H1 (cell line): ENCODE measurements at regions not wholly inside any gene's neighbourhood (a gene's known extent, or its start where the extent isn't known, plus 50 kb on each side); places are given as distances from the start of the nearest gene placed in this dataset.

ENCODE experiments used
- CTCF ChIA-PET: fragments of 300-600 bp; sonication (Branson Sonifier 250); formaldehyde crosslinking; loops from one replicate; lab custom pipeline; 2021; ENCODE audit not compliant: partially characterized antibody; lab: Charles Lee
- POLR2A ChIA-PET: fragments of 300-600 bp; sonication (Branson Sonifier 250); formaldehyde crosslinking; loops from one replicate; lab custom pipeline; 2021; ENCODE audit warnings: inconsistent platforms; ENCODE audit not compliant: partially characterized antibody; lab: Charles Lee
- DNase-seq, 2 experiments: peaks; one replicate each; pipeline versions ENCODE4 v3.0.0 to v3.0.0-alpha.2; 2010 to 2022; ENCODE audit warnings: low spot score in 2 of 2, low read depth in 1 of 2, mixed read lengths in 1 of 2
- FAIRE-seq: peaks from 2 replicates; lab custom pipeline; 2011; peaks lifted over from hg19 to GRCh38; lab: Jason Lieb, UNC
- H2AFZ ChIP-seq: 2 replicates; pipeline ENCODE4 v1.8.1; 2012; ENCODE audit warnings: low read length, inconsistent platforms
- H2AK5ac ChIP-seq: 2 replicates; pipeline ENCODE4 v1.6.1; 2013; ENCODE audit warnings: low read depth, low read length
- H2BK120ac ChIP-seq: replicated peaks from 2 replicates; pipeline ENCODE3; 2013; ENCODE audit warnings: low read depth, low read length, inconsistent platforms
- H2BK12ac ChIP-seq: 2 replicates; pipeline ENCODE4 v1.6.1; 2013; ENCODE audit warnings: low read depth, low read length
- H2BK15ac ChIP-seq: 2 replicates; pipeline ENCODE4 v1.6.1; 2013; ENCODE audit warnings: low read length
- H2BK20ac ChIP-seq: 2 replicates; pipeline ENCODE4 v1.6.1; 2013; ENCODE audit warnings: low read length
- H2BK5ac ChIP-seq: 2 replicates; pipeline ENCODE4 v1.6.1; 2013; ENCODE audit warnings: low read depth, low read length
- H3K14ac ChIP-seq: 2 replicates; pipeline ENCODE4 v1.6.1; 2013; ENCODE audit warnings: inconsistent platforms; ENCODE audit not compliant: insufficient read length
- H3K18ac ChIP-seq: 2 replicates; pipeline ENCODE4 v1.6.1; 2013; ENCODE audit warnings: low read length; ENCODE audit errors: extremely low read depth
- H3K23ac ChIP-seq: 2 replicates; pipeline ENCODE4 v1.6.1; 2013; ENCODE audit warnings: inconsistent platforms; ENCODE audit not compliant: insufficient read length
- H3K23me2 ChIP-seq: 2 replicates; pipeline ENCODE4 v1.6.1; 2013; ENCODE audit warnings: low read depth, low read length
- H3K27ac ChIP-seq: 2 replicates; pipeline ENCODE4 v1.6.1; 2011; ENCODE audit warnings: low read depth, low read length, inconsistent platforms
- H3K27me3 ChIP-seq, 4 experiments: replicated peaks in 1 of 4; 1 replicate in 1 of 4; 2 replicates in 3 of 4; pipeline versions ENCODE4 v1.6.1 to v1.8.1; 2011 to 2013; ENCODE audit warnings: low read length in 3 of 4, mild to moderate bottlenecking in 3 of 4, inconsistent platforms in 2 of 4, mixed read lengths in 2 of 4, moderate library complexity in 1 of 4; ENCODE audit not compliant: control insufficient read depth in 3 of 4, insufficient read depth in 3 of 4; ENCODE audit errors: extremely low read depth in 1 of 4
- H3K36me3 ChIP-seq, 4 experiments: 2 replicates each; pipeline versions ENCODE4 v1.6.1 to v1.8.1; 2011 to 2013; ENCODE audit warnings: mild to moderate bottlenecking in 4 of 4, low read length in 3 of 4, moderate library complexity in 2 of 4, control low read depth in 1 of 4, inconsistent platforms in 1 of 4; ENCODE audit not compliant: insufficient read depth in 4 of 4, control insufficient read depth in 2 of 4
- H3K4ac ChIP-seq: replicated peaks from 2 replicates; pipeline ENCODE3; 2013; ENCODE audit warnings: low read length, low read depth, mixed read lengths, inconsistent platforms; ENCODE audit not compliant: insufficient read length
- H3K4me1 ChIP-seq, 4 experiments: replicated peaks in 1 of 4; 1 replicate in 1 of 4; 2 replicates in 3 of 4; pipeline versions ENCODE4 v1.6.1 to v1.8.1; 2011 to 2013; ENCODE audit warnings: low read length in 3 of 4, inconsistent platforms in 2 of 4, mixed read lengths in 1 of 4; ENCODE audit not compliant: insufficient read depth in 4 of 4, control insufficient read depth in 3 of 4
- H3K4me2 ChIP-seq, 2 experiments: 2 replicates each; pipeline versions ENCODE4 v1.6.1 to v1.8.1; 2011 to 2013; ENCODE audit warnings: low read depth in 2 of 2, low read length in 2 of 2, control low read depth in 1 of 2, inconsistent platforms in 1 of 2, mild to moderate bottlenecking in 1 of 2; ENCODE audit not compliant: insufficient read depth in 1 of 2
- H3K4me3 ChIP-seq, 4 experiments: fragments of 200-600, 300-600 bp in 1 of 4; sonication (generic), shearing (Covaris generic), sonication (Bioruptor Twin) in 1 of 4; 2 replicates each; pipeline versions ENCODE4 v1.5.1 to v1.8.1; 2011 to 2016; ENCODE audit warnings: low read length in 4 of 4, low read depth in 3 of 4, control low read depth in 2 of 4, inconsistent platforms in 2 of 4, mild to moderate bottlenecking in 2 of 4, mixed read lengths in 1 of 4, moderate library complexity in 1 of 4; ENCODE audit not compliant: insufficient read depth in 2 of 4; ENCODE audit errors: extremely low read depth in 1 of 4
- H3K56ac ChIP-seq: replicated peaks from 2 replicates; pipeline ENCODE3; 2013; ENCODE audit warnings: low read depth, mild to moderate bottlenecking, mixed read lengths, low read length, inconsistent platforms; ENCODE audit not compliant: insufficient read length
- H3K79me1 ChIP-seq: 2 replicates; pipeline ENCODE4 v1.6.1; 2013; ENCODE audit warnings: low read depth, low read length, control low read depth
- H3K79me2 ChIP-seq, 2 experiments: 2 replicates each; pipeline versions ENCODE4 v1.6.1 to v1.8.1; 2012 to 2013; ENCODE audit warnings: low read length in 2 of 2, mild to moderate bottlenecking in 2 of 2, inconsistent platforms in 1 of 2; ENCODE audit not compliant: insufficient read depth in 2 of 2, control insufficient read depth in 1 of 2
- H3K9ac ChIP-seq, 4 experiments: replicated peaks in 1 of 4; 1 replicate in 1 of 4; 2 replicates in 3 of 4; pipeline versions ENCODE4 v1.6.1 to v1.8.1; 2011 to 2013; ENCODE audit warnings: low read depth in 3 of 4, low read length in 3 of 4, control low read depth in 2 of 4, mild to moderate bottlenecking in 2 of 4, moderate library complexity in 2 of 4, inconsistent platforms in 1 of 4; ENCODE audit errors: extremely low read depth in 1 of 4
- H3K9me3 ChIP-seq, 2 experiments: 2 replicates each; pipeline versions ENCODE4 v1.6.1 to v1.8.1; 2012 to 2013; ENCODE audit warnings: mild to moderate bottlenecking in 2 of 2, moderate library complexity in 2 of 2, control low read depth in 1 of 2, inconsistent platforms in 1 of 2, low read depth in 1 of 2, low read length in 1 of 2, mixed read lengths in 1 of 2; ENCODE audit not compliant: insufficient read depth in 2 of 2
- H4K20me1 ChIP-seq, 2 experiments: replicated peaks in 1 of 2; 2 replicates each; pipeline versions ENCODE3 to v1.8.1; 2011 to 2013; ENCODE audit warnings: inconsistent platforms in 2 of 2, low read length in 2 of 2, mild to moderate bottlenecking in 1 of 2; ENCODE audit not compliant: insufficient read depth in 2 of 2, control insufficient read depth in 1 of 2
- H4K5ac ChIP-seq: 2 replicates; pipeline ENCODE4 v1.6.1; 2013; ENCODE audit warnings: low read length, low read depth, mixed read lengths, inconsistent platforms; ENCODE audit not compliant: insufficient read length
- H4K8ac ChIP-seq: 2 replicates; pipeline ENCODE4 v1.8.0; 2013; ENCODE audit warnings: mild to moderate bottlenecking, moderate library complexity, low read length, inconsistent platforms; ENCODE audit not compliant: insufficient read depth; ENCODE audit errors: extremely low read depth
- H4K91ac ChIP-seq: replicated peaks from 2 replicates; pipeline ENCODE3; 2013; ENCODE audit warnings: low read length, mixed read lengths, inconsistent platforms; ENCODE audit not compliant: insufficient read length
- ASH2L ChIP-seq: fragments of 200-600, 300-600 bp; sonication (generic); IDR thresholded peaks from one replicate; pipeline ENCODE4 v1.7.1; 2017; ENCODE audit warnings: low read length
- CBX5 ChIP-seq: fragments of 300-800, 300-1000 bp; sonication (generic); IDR thresholded peaks from 2 replicates; pipeline ENCODE4 v1.7.1; 2016; ENCODE audit warnings: antibody characterized with exemption, low read length, low read depth
- EZH2 ChIP-seq: fragments of 200-600 bp; sonication (generic); IDR thresholded peaks from 2 replicates; pipeline ENCODE4 v1.7.1; 2012; ENCODE audit warnings: low read depth, mild to moderate bottlenecking, moderate library complexity, low read length, inconsistent platforms; ENCODE audit not compliant: severe bottlenecking
- KDM1A ChIP-seq: fragments of 200-600, 300-600 bp; sonication (generic); IDR thresholded peaks from 2 replicates; pipeline ENCODE4 v1.7.1; 2016; ENCODE audit warnings: mild to moderate bottlenecking, low read length, borderline replicate concordance
- MAX ChIP-seq: IDR thresholded peaks from 2 replicates; pipeline ENCODE4 v1.6.1; 2012; ENCODE audit warnings: inconsistent platforms
- RBBP5 ChIP-seq: IDR thresholded peaks from 2 replicates; pipeline ENCODE4 v1.7.1; 2012; ENCODE audit warnings: low read depth, mild to moderate bottlenecking, inconsistent platforms, low read length, moderate library complexity, borderline replicate concordance
- SAP30 ChIP-seq: fragments of 300-600 bp; sonication (generic); IDR thresholded peaks from 2 replicates; pipeline ENCODE4 v1.7.1; 2012; ENCODE audit warnings: low read length, moderate library complexity, mild to moderate bottlenecking, inconsistent platforms; ENCODE audit not compliant: insufficient read depth, insufficient replicate concordance
- TAF1 ChIP-seq: IDR thresholded peaks from 2 replicates; pipeline ENCODE4 v1.6.1; 2011; ENCODE audit warnings: mild to moderate bottlenecking, low read depth, low read length
- TCF12 ChIP-seq: IDR thresholded peaks from 2 replicates; pipeline ENCODE4 v1.6.1; 2011; ENCODE audit warnings: low read depth, mild to moderate bottlenecking, low read length
- WGBS, 2 experiments: shearing (Covaris generic) in 1 of 2; methylation state at CpG; one replicate each; pipeline versions ENCODE4 v1.1.6 to v1.1.7; 2013 to 2015; ENCODE audit warnings: low lambda C conversion rate in 2 of 2, mixed read lengths in 2 of 2, inconsistent platforms in 1 of 2, low coverage in 1 of 2, missing lambda C conversion rate in 1 of 2; ENCODE audit not compliant: insufficient replicate concordance in 2 of 2, insufficient coverage in 1 of 2, insufficient read length in 1 of 2; ENCODE audit errors: extremely low coverage in 1 of 2, missing lambda C conversion rate in 1 of 2; 5-methylcytosine and 5-hydroxymethylcytosine counted together

GRCh38 chr21:27505516-27505915 is 538.6 kb upstream of the ADAMTS5 start:
- no peak overlapping the region for H2AK5ac ChIP-seq
- H3K56ac ChIP-seq: no peak overlapping the region
- H3K4me2 ChIP-seq: no peak overlapping the region
- H3K14ac ChIP-seq: no peak overlapping the region
- H4K91ac ChIP-seq: no peak overlapping the region
- H2BK20ac ChIP-seq: no peak overlapping the region
- H3K4me3 ChIP-seq: no peak overlapping the region
- H3K18ac ChIP-seq: no peak overlapping the region
- H3K9me3 ChIP-seq: no peaks in the 10 kb centered on the region
- ChIA-PET POLR2A (no interaction called here), CTCF (interaction anchor here (2.4 kb wide), 1 partner anchor 59 kb away, joined by 6 read pairs; no protein-coding TSS in a partner anchor)
- no peak overlapping the region for H4K5ac ChIP-seq
- H3K23me2 ChIP-seq: no peaks in the 10 kb centered on the region
- DNase-seq (no peak), FAIRE-seq (no peak)
- H3K27ac ChIP-seq: no peak overlapping the region
- H2AFZ ChIP-seq: no peak overlapping the region
- H4K8ac ChIP-seq: no peak overlapping the region
- no peaks in the 10 kb centered on the region for H3K36me3 ChIP-seq
- H2BK12ac ChIP-seq: no peak overlapping the region
- no peak overlapping the region for H2BK15ac ChIP-seq
- no peaks in the 10 kb centered on the region for H3K27me3 ChIP-seq
- H3K9ac ChIP-seq: no peak overlapping the region
- no peak overlapping the region for H3K4ac ChIP-seq
- no peak overlapping the region for H2BK5ac ChIP-seq
- no peaks in the 10 kb centered on the region for H3K79me2 ChIP-seq
- H3K4me1 ChIP-seq: no peaks in the 10 kb centered on the region
- no peaks in the 10 kb centered on the region for H3K79me1 ChIP-seq
- H3K23ac ChIP-seq: no peak overlapping the region
- no peak overlapping the region for H2BK120ac ChIP-seq
- H4K20me1 ChIP-seq: no peaks in the 10 kb centered on the region
- 100% methylated on average over 1 of the region's 1 CpG; no CpG with 5 or more reads in 1 of the 2 experiments for whole genome bisulfite sequencing, 2 experiments
- TF ChIP-seq CBX5 (no peak), ASH2L (no peak), EZH2 (no peak), TCF12 (no peak), TAF1 (no peak), MAX (no peak), KDM1A (no peak), RBBP5 (no peak), SAP30 (no peak)
